B cell (primary cell): ENCODE measurements at regions not wholly inside any gene's neighbourhood (a gene's known extent, or its start where the extent isn't known, plus 50 kb on each side); places are given as distances from the start of the nearest gene placed in this dataset.

Experiments
- ATAC-seq: fragments of 200-7000 bp; cut with Tn5 transposase; one replicate; pipeline ENCODE4 v1.10.0; 2021; ENCODE audit warnings: low read depth, mild to moderate bottlenecking, moderate number of reproducible peaks, moderate library complexity
- CTCF ChIA-PET: fragments of 350-600 bp; sonication (Branson Sonifier 250); formaldehyde crosslinking; loops from one replicate; lab custom pipeline; 2021; ENCODE audit warnings: antibody characterized with exemption, inconsistent platforms; lab: Charles Lee
- POLR2A ChIA-PET: fragments of 350-600 bp; sonication (Branson Sonifier 250); formaldehyde crosslinking; loops from one replicate; lab custom pipeline; 2021; ENCODE audit warnings: antibody characterized with exemption; lab: Charles Lee
- DNase-seq: peaks from one replicate; pipeline ENCODE4 v3.0.0; 2013
- H2AFZ ChIP-seq: 2 replicates; pipeline ENCODE4 v1.6.1; 2012; ENCODE audit warnings: mild to moderate bottlenecking, low read depth, low read length; ENCODE audit not compliant: insufficient read depth, poor library complexity, severe bottlenecking
- H3K27ac ChIP-seq, 2 donors: 1 replicate in 1 of 2; 2 replicates in 1 of 2; pipeline ENCODE4 v1.5.1; 2012 to 2013; ENCODE audit warnings: low read length in 2 of 2, mild to moderate bottlenecking in 2 of 2, moderate library complexity in 1 of 2
- H3K27me3 ChIP-seq, 4 experiments: fragments of 200-600 bp in 1 of 4; sonication (generic) in 1 of 4; replicated peaks in 1 of 4; 1 replicate in 2 of 4; 2 replicates in 2 of 4; pipeline versions ENCODE4 v1.6.1 to v1.7.0; 2013 to 2016; ENCODE audit warnings: low read length in 3 of 4, mild to moderate bottlenecking in 2 of 4, mixed read lengths in 1 of 4, moderate library complexity in 1 of 4; ENCODE audit not compliant: insufficient read depth in 4 of 4, control insufficient read depth in 3 of 4; ENCODE audit errors: control extremely low read depth in 1 of 4
- H3K36me3 ChIP-seq, 2 experiments: replicated peaks in 1 of 2; 1 replicate in 1 of 2; 2 replicates in 1 of 2; pipeline versions ENCODE4 v1.6.1 to v1.7.1; 2013; ENCODE audit warnings: low read length in 1 of 2; ENCODE audit not compliant: insufficient read depth in 2 of 2, control insufficient read depth in 1 of 2; ENCODE audit errors: control extremely low read depth in 1 of 2, extremely low read depth in 1 of 2
- H3K4me1 ChIP-seq, 2 donors: fragments of 200-600 bp in 1 of 2; sonication (generic) in 1 of 2; 1 replicate in 1 of 2; 2 replicates in 1 of 2; pipeline versions ENCODE4 v1.5.1 to v1.6.1; 2013 to 2017; ENCODE audit warnings: low read length in 2 of 2; ENCODE audit not compliant: control insufficient read depth in 2 of 2, insufficient read depth in 2 of 2
- H3K4me2 ChIP-seq: replicated peaks from 2 replicates; pipeline ENCODE3; 2012; ENCODE audit warnings: mild to moderate bottlenecking, low read depth, low read length; ENCODE audit not compliant: poor library complexity, severe bottlenecking
- H3K4me3 ChIP-seq, 5 experiments: fragments of 200-600 bp in 1 of 5; sonication (generic) in 1 of 5; 1 replicate in 3 of 5; 2 replicates in 2 of 5; pipeline versions ENCODE4 v1.5.1 to v1.7.0; 2011 to 2016; ENCODE audit warnings: low read length in 4 of 5, mild to moderate bottlenecking in 4 of 5, low read depth in 2 of 5, control low read depth in 1 of 5, moderate library complexity in 1 of 5; ENCODE audit not compliant: insufficient read depth in 1 of 5; ENCODE audit errors: control extremely low read depth in 1 of 5, extremely low read depth in 1 of 5
- H3K79me2 ChIP-seq: fragments of 200-600 bp; sonication (generic); one replicate; pipeline ENCODE4 v1.6.0; 2016; ENCODE audit warnings: low read length; ENCODE audit not compliant: control insufficient read depth, insufficient read depth
- H3K9ac ChIP-seq: fragments of 200-600 bp; sonication (generic); 2 replicates; pipeline ENCODE4 v1.6.1; 2017; ENCODE audit warnings: mild to moderate bottlenecking, low read length, moderate library complexity
- H3K9me3 ChIP-seq, 3 donors: one replicate each; pipeline versions ENCODE4 v1.6.1 to v1.7.1; 2013; ENCODE audit warnings: low read length in 2 of 3; ENCODE audit not compliant: control insufficient read depth in 2 of 3, insufficient read depth in 1 of 3; ENCODE audit errors: control extremely low read depth in 1 of 3
- H4K20me1 ChIP-seq: 2 replicates; pipeline ENCODE4 v1.6.0; 2012; ENCODE audit warnings: mild to moderate bottlenecking, low read length; ENCODE audit not compliant: insufficient read depth, control insufficient read depth, poor library complexity, severe bottlenecking
- H3K27ac Mint-ChIP-seq: one replicate; pipeline ENCODE4 v1.8.0; 2021; ENCODE audit warnings: mixed read lengths
- H3K27me3 Mint-ChIP-seq: one replicate; pipeline ENCODE4 v1.8.0; 2021; ENCODE audit warnings: mixed read lengths
- H3K4me1 Mint-ChIP-seq: one replicate; pipeline ENCODE4 v1.8.0; 2021; ENCODE audit warnings: mixed read lengths
- H3K4me3 Mint-ChIP-seq: one replicate; pipeline ENCODE4 v1.8.0; 2021; ENCODE audit warnings: mixed read lengths
- H3K9me3 Mint-ChIP-seq: one replicate; pipeline ENCODE4 v1.8.0; 2022; ENCODE audit warnings: mixed read lengths; ENCODE audit not compliant: insufficient read depth
- EZH2 ChIP-seq: IDR thresholded peaks from 2 replicates; pipeline ENCODE4 v1.6.1; 2012; ENCODE audit warnings: borderline replicate concordance, low read depth, mild to moderate bottlenecking, moderate library complexity, low read length; ENCODE audit not compliant: insufficient read depth, poor library complexity, severe bottlenecking
- WGBS: methylation state at CpG from one replicate; pipeline ENCODE4 v1.1.5; 2013; ENCODE audit warnings: missing lambda C conversion rate; ENCODE audit not compliant: insufficient coverage; 5-methylcytosine and 5-hydroxymethylcytosine counted together
- intact Hi-C: fragments of 100-400 bp; cut with micrococcal nuclease; formaldehyde crosslinking; loops from one replicate; pipeline ENCODE4 v1.10.0; 2022
- TF ChIP-seq, protein P1 (sequence below): fragments of 200-600 bp; IDR thresholded peaks from one replicate; pipeline ENCODE4 v1.8.0; 2022; ENCODE audit warnings: antibody characterized with exemption, mild to moderate bottlenecking

DNA sequence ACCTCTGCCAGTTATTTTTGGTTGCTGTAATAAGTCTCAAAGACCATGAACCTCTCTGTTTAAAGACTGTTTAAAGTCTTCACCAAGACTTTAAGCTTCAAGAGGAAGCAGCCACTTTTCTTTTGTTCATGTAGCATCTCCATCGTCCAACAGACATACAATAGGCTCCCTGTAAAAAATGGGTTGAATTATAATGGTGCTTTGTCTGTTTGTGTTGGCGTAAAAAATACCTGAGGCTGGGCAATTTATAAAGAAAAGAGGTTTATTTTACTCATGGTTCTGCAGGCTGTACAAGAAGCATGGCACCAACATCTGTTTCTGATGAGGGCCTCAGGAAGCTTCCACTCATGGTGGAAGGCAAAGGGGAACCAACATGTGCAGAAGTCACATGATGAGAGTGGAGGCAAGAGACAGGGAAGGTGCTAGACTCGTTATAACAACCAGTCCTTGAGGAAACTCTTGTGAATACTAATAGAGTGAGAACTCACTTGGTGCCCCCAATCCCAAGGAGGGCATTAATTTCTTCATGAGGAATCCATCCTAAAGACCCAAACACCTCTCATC, 126.3 kb upstream of the RPS23 start:
- POLR2A ChIA-PET, result no interaction called here
- no peak for DNase-seq
- H3K4me1 Mint-ChIP-seq, result no peaks in the 10 kb centered on the region
- H3K9me3 Mint-ChIP-seq, result peaks cover 4% of the 10 kb centered on the region
- no peak overlapping the region for H3K4me3 Mint-ChIP-seq
- no peak overlapping the region for H3K9ac ChIP-seq
- intact Hi-C loops, result no loop called here
- H3K27ac Mint-ChIP-seq, result no peak overlapping the region
- no peaks in the 10 kb centered on the region for H3K27me3 Mint-ChIP-seq
- CTCF ChIA-PET, result no interaction called here
- WGBS, result 80% methylated on average over 1 of the region's 3 CpGs
- H3K9me3 ChIP-seq, result no peaks in the 10 kb centered on the region
- no peak overlapping the region for H3K4me2 ChIP-seq
- H3K36me3 ChIP-seq, result no peaks in the 10 kb centered on the region
- H3K79me2 ChIP-seq, result no peaks in the 10 kb centered on the region
- H3K27ac ChIP-seq, result no peak overlapping the region
- H2AFZ ChIP-seq, result no peak overlapping the region
- ATAC-seq, result no peak
- H3K27me3 ChIP-seq, result no peaks in the 10 kb centered on the region
- TF ChIP-seq, protein P1, sequence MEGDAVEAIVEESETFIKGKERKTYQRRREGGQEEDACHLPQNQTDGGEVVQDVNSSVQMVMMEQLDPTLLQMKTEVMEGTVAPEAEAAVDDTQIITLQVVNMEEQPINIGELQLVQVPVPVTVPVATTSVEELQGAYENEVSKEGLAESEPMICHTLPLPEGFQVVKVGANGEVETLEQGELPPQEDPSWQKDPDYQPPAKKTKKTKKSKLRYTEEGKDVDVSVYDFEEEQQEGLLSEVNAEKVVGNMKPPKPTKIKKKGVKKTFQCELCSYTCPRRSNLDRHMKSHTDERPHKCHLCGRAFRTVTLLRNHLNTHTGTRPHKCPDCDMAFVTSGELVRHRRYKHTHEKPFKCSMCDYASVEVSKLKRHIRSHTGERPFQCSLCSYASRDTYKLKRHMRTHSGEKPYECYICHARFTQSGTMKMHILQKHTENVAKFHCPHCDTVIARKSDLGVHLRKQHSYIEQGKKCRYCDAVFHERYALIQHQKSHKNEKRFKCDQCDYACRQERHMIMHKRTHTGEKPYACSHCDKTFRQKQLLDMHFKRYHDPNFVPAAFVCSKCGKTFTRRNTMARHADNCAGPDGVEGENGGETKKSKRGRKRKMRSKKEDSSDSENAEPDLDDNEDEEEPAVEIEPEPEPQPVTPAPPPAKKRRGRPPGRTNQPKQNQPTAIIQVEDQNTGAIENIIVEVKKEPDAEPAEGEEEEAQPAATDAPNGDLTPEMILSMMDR, result no peak
- no peak for TF ChIP-seq EZH2
- no peaks in the 10 kb centered on the region for H3K4me1 ChIP-seq
- H4K20me1 ChIP-seq, result no peaks in the 10 kb centered on the region
- no peak overlapping the region for H3K4me3 ChIP-seq

DNA sequence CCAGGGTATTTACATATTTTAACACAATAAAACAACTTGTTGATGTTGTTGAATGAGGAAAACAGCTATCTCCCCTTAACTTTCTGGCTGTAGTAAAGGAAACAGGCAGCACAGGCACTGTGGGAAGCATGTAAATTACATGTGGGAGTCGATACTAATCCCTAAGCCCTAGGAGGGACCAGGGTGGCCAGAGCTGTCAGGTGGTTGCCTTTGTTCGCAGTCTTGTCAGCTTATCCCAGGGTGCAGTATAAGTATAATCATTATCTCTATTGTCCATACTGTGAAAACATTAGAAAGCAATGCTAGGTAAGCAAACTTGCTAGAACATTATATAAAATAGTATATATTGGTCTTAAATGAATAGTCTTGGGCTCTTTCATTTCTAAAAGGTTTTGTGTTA, 125.6 kb upstream of the RPS23 start:
- H3K27ac Mint-ChIP-seq, result no peak overlapping the region
- ATAC-seq (no peak), DNase-seq (no peak)
- H3K79me2 ChIP-seq, result no peaks in the 10 kb centered on the region
- intact Hi-C loops, result no loop called here
- H3K36me3 ChIP-seq, result no peaks in the 10 kb centered on the region
- no peaks in the 10 kb centered on the region for H3K27me3 ChIP-seq
- POLR2A ChIA-PET, result no interaction called here
- H3K4me3 ChIP-seq, result no peak overlapping the region
- no peak overlapping the region for H3K27ac ChIP-seq
- H3K4me1 Mint-ChIP-seq, result no peaks in the 10 kb centered on the region
- H3K9me3 ChIP-seq, result no peaks in the 10 kb centered on the region
- no CpG with 5 or more reads among the region's 2 CpGs for WGBS
- H3K9ac ChIP-seq, result no peak overlapping the region
- no peaks in the 10 kb centered on the region for H3K27me3 Mint-ChIP-seq
- no peaks in the 10 kb centered on the region for H3K4me1 ChIP-seq
- no peak overlapping the region for H3K4me2 ChIP-seq
- TF ChIP-seq, protein P1, result no peak
- no peak for TF ChIP-seq EZH2
- H2AFZ ChIP-seq, result no peak overlapping the region
- peaks cover 4% of the 10 kb centered on the region for H3K9me3 Mint-ChIP-seq
- no peaks in the 10 kb centered on the region for H4K20me1 ChIP-seq
- CTCF ChIA-PET, result no interaction called here
- no peak overlapping the region for H3K4me3 Mint-ChIP-seq
